SH-SY5Y (cell line): ENCODE measurements at regions not wholly inside any gene's neighbourhood (a gene's known extent, or its start where the extent isn't known, plus 50 kb on each side); places are given as distances from the start of the nearest gene placed in this dataset.

Source experiments
- GATA2 ChIP-seq: IDR thresholded peaks from 2 replicates; pipeline ENCODE4 v1.6.1; 2011; ENCODE audit warnings: mild to moderate bottlenecking, low read depth, low read length
- GATA3 ChIP-seq: IDR thresholded peaks from 2 replicates; pipeline ENCODE4 v1.6.1; 2011; ENCODE audit warnings: low read depth, mild to moderate bottlenecking, low read length, moderate library complexity

DNA sequence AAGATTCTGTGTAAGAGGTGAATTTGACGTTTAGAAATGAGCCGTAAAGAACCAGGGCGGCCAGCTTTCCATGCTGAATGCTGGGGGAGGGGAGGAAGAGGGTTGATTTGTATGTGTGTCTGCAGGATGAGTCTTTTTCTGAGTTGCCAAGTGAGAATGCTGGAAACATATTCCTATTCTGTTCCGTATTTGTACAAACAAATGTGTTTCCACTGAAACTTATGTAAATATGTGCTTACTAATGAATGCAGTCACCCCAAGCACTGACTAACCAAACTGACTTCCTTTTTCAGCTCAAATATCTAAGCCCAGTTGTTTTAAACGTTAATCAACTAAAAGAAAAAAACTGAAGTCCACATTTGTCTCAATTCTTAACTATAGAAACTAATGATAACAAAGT lies 74.9 kb upstream of the APCDD1 start:
- no peak for TF ChIP-seq GATA2
- no peak for TF ChIP-seq GATA3
